OCI-LY1 (cell line): ENCODE measurements at regions not wholly inside any gene's neighbourhood (a gene's known extent, or its start where the extent isn't known, plus 50 kb on each side); places are given as distances from the start of the nearest gene placed in this dataset.
"Not testable (repeated sequence)": the region's sequence is repeated elsewhere in the genome, so short reads cannot be mapped to it uniquely, and the experiment has no call there.

Source experiments
- H2AFZ ChIP-seq: fragments of 200-600 bp; sonication (generic), shearing (Covaris generic); 2 replicates; pipeline ENCODE4 v1.6.0; 2014; ENCODE audit warnings: antibody characterized with exemption, mild to moderate bottlenecking, low read length
- H3F3A ChIP-seq: fragments of 200-600 bp; sonication (generic), shearing (Covaris generic); 2 replicates; pipeline ENCODE4 v1.6.0; 2014; ENCODE audit warnings: mild to moderate bottlenecking, antibody characterized with exemption, low read length, moderate library complexity; ENCODE audit not compliant: insufficient read depth
- H3K27ac ChIP-seq: fragments of 200-600 bp; sonication (generic); 2 replicates; pipeline ENCODE4 v1.5.1; 2014; ENCODE audit warnings: low read length, mixed run types, mild to moderate bottlenecking, low read depth; ENCODE audit not compliant: poor library complexity, severe bottlenecking
- H3K27me3 ChIP-seq: fragments of 200-600 bp; sonication (generic); 2 replicates; pipeline ENCODE4 v1.6.0; 2014; ENCODE audit warnings: antibody characterized with exemption, mild to moderate bottlenecking, low read length, moderate library complexity; ENCODE audit not compliant: insufficient read depth
- H3K36me3 ChIP-seq: fragments of 200-600 bp; sonication (generic); 2 replicates; pipeline ENCODE4 v1.6.1; 2014; ENCODE audit warnings: mild to moderate bottlenecking, antibody characterized with exemption, low read length, moderate library complexity, mixed read lengths; ENCODE audit not compliant: insufficient read depth
- H3K4me1 ChIP-seq: fragments of 200-600 bp; sonication (generic); 2 replicates; pipeline ENCODE4 v1.5.1; 2014; ENCODE audit warnings: mild to moderate bottlenecking, low read length, moderate library complexity; ENCODE audit not compliant: insufficient read depth, severe bottlenecking
- H3K4me2 ChIP-seq: fragments of 200-600 bp; sonication (generic), shearing (Covaris generic); 2 replicates; pipeline ENCODE4 v1.6.1; 2014; ENCODE audit warnings: low read length
- H3K4me3 ChIP-seq: fragments of 200-600 bp; sonication (generic); 2 replicates; pipeline ENCODE4 v1.5.1; 2014; ENCODE audit warnings: low read length, low read depth, mild to moderate bottlenecking, mixed read lengths; ENCODE audit not compliant: poor library complexity, severe bottlenecking
- H3K79me2 ChIP-seq: fragments of 200-600 bp; shearing (Covaris generic); 2 replicates; pipeline ENCODE4 v1.6.1; 2016; ENCODE audit warnings: mixed run types, low read length, mixed read lengths; ENCODE audit not compliant: insufficient read depth
- H3K9ac ChIP-seq: fragments of 200-600 bp; sonication (generic), shearing (Covaris generic); 2 replicates; pipeline ENCODE4 v1.6.1; 2014; ENCODE audit warnings: mild to moderate bottlenecking, low read length, mixed read lengths
- H3K9me2 ChIP-seq: fragments of 200-600 bp; sonication (generic), shearing (Covaris generic); 2 replicates; pipeline ENCODE4 v1.6.1; 2014; ENCODE audit warnings: low read depth, mild to moderate bottlenecking, low read length, mixed read lengths
- H3K9me3 ChIP-seq: fragments of 200-600 bp; shearing (Covaris generic); 2 replicates; pipeline ENCODE4 v1.6.1; 2014; ENCODE audit warnings: low read length, mixed read lengths
- H4K20me1 ChIP-seq: fragments of 200-600 bp; sonication (generic), shearing (Covaris generic); 2 replicates; pipeline ENCODE4 v1.6.0; 2016; ENCODE audit warnings: mild to moderate bottlenecking, low read length; ENCODE audit not compliant: insufficient read depth
- CTCF ChIP-seq: fragments of 200-600 bp; sonication (generic), shearing (Covaris generic); IDR thresholded peaks from 2 replicates; pipeline ENCODE4 v1.5.1; 2017; ENCODE audit warnings: mild to moderate bottlenecking, antibody characterized with exemption, low read length, moderate library complexity, mixed read lengths
- EZH2 ChIP-seq: fragments of 200-600 bp; sonication (generic), shearing (Covaris generic); IDR thresholded peaks from 2 replicates; pipeline ENCODE4 v1.8.0; 2017; ENCODE audit warnings: borderline replicate concordance, mixed run types, mild to moderate bottlenecking, antibody characterized with exemption, low read length, moderate library complexity, mixed read lengths

GRCh38 chr2:179373816-179374215 lies 109.2 kb upstream of the SESTD1 start:
- no peaks in the 10 kb centered on the region for H3F3A ChIP-seq
- H4K20me1 ChIP-seq: no peaks in the 10 kb centered on the region
- no peak overlapping the region for H3K4me2 ChIP-seq
- no peaks in the 10 kb centered on the region for H3K4me1 ChIP-seq
- H3K27ac ChIP-seq: no peak overlapping the region
- no peak for TF ChIP-seq EZH2
- TF ChIP-seq CTCF: no peak
- no peaks in the 10 kb centered on the region for H3K9me2 ChIP-seq
- H3K27me3 ChIP-seq: no peaks in the 10 kb centered on the region
- no peak overlapping the region for H2AFZ ChIP-seq
- no peak overlapping the region for H3K4me3 ChIP-seq
- no peaks in the 10 kb centered on the region for H3K9me3 ChIP-seq
- H3K9ac ChIP-seq: no peak overlapping the region
- no peaks in the 10 kb centered on the region for H3K36me3 ChIP-seq
- no peaks in the 10 kb centered on the region for H3K79me2 ChIP-seq

GRCh38 chr2:179365561-179365960 lies 100.9 kb upstream of the SESTD1 start:
- not testable (repeated sequence) for H3K9me2 ChIP-seq, H3K36me3 ChIP-seq

GRCh38 chr2:179355881-179356280 lies 91.2 kb upstream of the SESTD1 start:
- no peak for TF ChIP-seq EZH2
- no peak for TF ChIP-seq CTCF
- no peak overlapping the region for H2AFZ ChIP-seq
- H3K4me1 ChIP-seq: no peaks in the 10 kb centered on the region
- no peaks in the 10 kb centered on the region for H3K9me3 ChIP-seq
- H3K27me3 ChIP-seq: no peaks in the 10 kb centered on the region
- no peaks in the 10 kb centered on the region for H3K79me2 ChIP-seq
- no peak overlapping the region for H3K9ac ChIP-seq
- H3K4me2 ChIP-seq: no peak overlapping the region
- no peaks in the 10 kb centered on the region for H3K9me2 ChIP-seq
- H3K4me3 ChIP-seq: no peak overlapping the region
- no peaks in the 10 kb centered on the region for H3K36me3 ChIP-seq
- no peak overlapping the region for H3K27ac ChIP-seq
- H3F3A ChIP-seq: no peaks in the 10 kb centered on the region
- H4K20me1 ChIP-seq: no peaks in the 10 kb centered on the region

More at GRCh38 chr2:179365561-179365960, 100.9 kb upstream of the SESTD1 start:
- H3K9ac ChIP-seq, H3K4me2 ChIP-seq, H2AFZ ChIP-seq, H3K4me3 ChIP-seq, H3K27me3 ChIP-seq, H3K9me3 ChIP-seq, H3F3A ChIP-seq, H3K4me1 ChIP-seq, H4K20me1 ChIP-seq, H3K27ac ChIP-seq, H3K79me2 ChIP-seq: not testable (repeated sequence)

GRCh38 chr2:179354739-179355537 lies 90.3 kb upstream of the SESTD1 start:
- Histone ChIP-seq H2AFZ (no peak overlapping the region), H3K36me3 (no peaks in the 10 kb centered on the region), H4K20me1 (no peaks in the 10 kb centered on the region), H3K4me1 (peaks cover 5% of the 10 kb centered on the region), H3K9me3 (no peaks in the 10 kb centered on the region), H3K4me2 (no peak overlapping the region), H3K4me3 (no peak overlapping the region), H3K9me2 (no peaks in the 10 kb centered on the region), H3F3A (no peaks in the 10 kb centered on the region), H3K27ac (no peak overlapping the region), H3K9ac (no peak overlapping the region), H3K27me3 (no peaks in the 10 kb centered on the region), H3K79me2 (no peaks in the 10 kb centered on the region)
- TF ChIP-seq EZH2 (no peak), CTCF (peak; percentile 45; the same call in 1 of the 2 replicates)
